ENCODE measurements at regions not wholly inside any gene's neighbourhood (a gene's known extent, or its start where the extent isn't known, plus 50 kb on each side); places are given as distances from the start of the nearest gene placed in this dataset.

DNA sequence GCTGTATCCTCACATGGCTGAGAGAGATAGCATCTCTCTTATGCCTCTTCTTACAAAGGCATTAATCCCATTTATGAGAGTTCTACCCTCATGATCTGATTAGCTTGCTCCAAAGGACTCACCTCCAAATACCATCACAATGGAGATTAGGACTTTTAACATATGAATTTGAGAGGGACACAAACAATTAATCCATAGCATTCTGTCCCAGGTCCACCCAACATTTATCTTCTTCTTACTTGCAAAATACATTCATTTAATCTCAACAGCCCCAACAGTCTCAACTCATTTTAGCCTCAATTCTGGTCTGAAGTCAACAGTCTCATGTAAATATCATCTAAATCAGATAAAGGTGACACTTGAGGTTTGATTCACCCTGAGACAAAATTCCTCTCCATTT is 555.4 kb downstream of the RAB28 start:
- no peaks in the 10 kb centered on the region for H3K27me3 Mint-ChIP-seq (ENCODE audit: low read depth)
- H3K4me3 Mint-ChIP-seq, result no peak overlapping the region
- no peak overlapping the region for H3K27ac Mint-ChIP-seq (ENCODE audit: unreplicated experiment)
- no peaks in the 10 kb centered on the region for H3K9me3 Mint-ChIP-seq
- DNase-seq (ENCODE audit: low read depth, low spot score), result no peak
- H3K4me1 Mint-ChIP-seq, result peaks cover 11% of the 10 kb centered on the region
- no peaks in the 10 kb centered on the region for H3K36me3 Mint-ChIP-seq (ENCODE audit: low read depth)
- TF ChIP-seq, protein P1, sequence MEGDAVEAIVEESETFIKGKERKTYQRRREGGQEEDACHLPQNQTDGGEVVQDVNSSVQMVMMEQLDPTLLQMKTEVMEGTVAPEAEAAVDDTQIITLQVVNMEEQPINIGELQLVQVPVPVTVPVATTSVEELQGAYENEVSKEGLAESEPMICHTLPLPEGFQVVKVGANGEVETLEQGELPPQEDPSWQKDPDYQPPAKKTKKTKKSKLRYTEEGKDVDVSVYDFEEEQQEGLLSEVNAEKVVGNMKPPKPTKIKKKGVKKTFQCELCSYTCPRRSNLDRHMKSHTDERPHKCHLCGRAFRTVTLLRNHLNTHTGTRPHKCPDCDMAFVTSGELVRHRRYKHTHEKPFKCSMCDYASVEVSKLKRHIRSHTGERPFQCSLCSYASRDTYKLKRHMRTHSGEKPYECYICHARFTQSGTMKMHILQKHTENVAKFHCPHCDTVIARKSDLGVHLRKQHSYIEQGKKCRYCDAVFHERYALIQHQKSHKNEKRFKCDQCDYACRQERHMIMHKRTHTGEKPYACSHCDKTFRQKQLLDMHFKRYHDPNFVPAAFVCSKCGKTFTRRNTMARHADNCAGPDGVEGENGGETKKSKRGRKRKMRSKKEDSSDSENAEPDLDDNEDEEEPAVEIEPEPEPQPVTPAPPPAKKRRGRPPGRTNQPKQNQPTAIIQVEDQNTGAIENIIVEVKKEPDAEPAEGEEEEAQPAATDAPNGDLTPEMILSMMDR (conservative IDR thresholded peaks at IDR 0.05), result no peak

DNA sequence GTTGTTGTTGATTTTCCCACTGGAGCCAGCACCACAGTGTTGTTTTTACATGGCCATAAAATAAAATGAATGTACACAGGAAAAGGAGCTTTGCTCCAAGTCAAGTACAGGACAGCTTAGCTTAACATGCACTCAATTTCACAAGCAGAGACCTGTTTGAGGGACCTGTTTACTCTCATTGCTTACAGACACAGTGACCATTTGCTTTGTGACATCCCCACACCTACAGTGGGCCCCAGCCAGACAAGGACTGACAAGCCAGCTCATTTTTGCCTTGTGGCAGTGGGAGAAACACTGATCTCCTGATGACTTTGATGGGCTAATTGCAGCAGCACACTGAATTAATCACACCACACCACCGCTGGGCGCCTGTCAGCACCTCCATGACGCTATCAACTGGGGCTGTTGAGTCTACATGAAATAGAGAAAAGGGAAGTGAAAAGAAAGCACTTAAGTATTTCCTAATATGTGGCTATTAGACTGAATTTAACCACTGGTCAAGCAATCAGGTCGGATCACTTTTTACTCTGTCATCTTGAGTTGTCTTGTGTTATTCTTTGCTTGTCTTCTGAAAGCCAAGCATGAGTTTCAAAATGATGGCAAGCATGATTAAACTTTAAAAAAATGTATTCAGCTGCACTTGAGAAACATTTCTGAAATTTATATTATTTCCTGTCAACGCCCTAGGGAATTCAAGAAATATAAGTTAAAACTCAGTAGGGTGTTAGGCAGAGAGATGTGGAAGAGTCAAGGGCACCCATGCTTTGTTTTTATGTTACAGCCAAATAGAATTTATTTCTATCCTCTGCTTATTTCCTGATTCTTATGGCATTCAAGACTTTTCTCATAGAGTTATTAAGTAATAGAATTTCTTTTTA is 557.7 kb downstream of the RAB28 start:
- DNase-seq (ENCODE audit: low read depth, low spot score), result no peak
- Mint-ChIP-seq H3K9me3 (no peaks in the 10 kb centered on the region), H3K27me3 (ENCODE audit: low read depth) (no peaks in the 10 kb centered on the region), H3K4me3 (no peak overlapping the region), H3K4me1 (no peaks in the 10 kb centered on the region), H3K36me3 (ENCODE audit: low read depth) (no peaks in the 10 kb centered on the region), H3K27ac (ENCODE audit: unreplicated experiment) (no peak overlapping the region)
- TF ChIP-seq, protein P1 (conservative IDR thresholded peaks at IDR 0.05), result no peak

DNA sequence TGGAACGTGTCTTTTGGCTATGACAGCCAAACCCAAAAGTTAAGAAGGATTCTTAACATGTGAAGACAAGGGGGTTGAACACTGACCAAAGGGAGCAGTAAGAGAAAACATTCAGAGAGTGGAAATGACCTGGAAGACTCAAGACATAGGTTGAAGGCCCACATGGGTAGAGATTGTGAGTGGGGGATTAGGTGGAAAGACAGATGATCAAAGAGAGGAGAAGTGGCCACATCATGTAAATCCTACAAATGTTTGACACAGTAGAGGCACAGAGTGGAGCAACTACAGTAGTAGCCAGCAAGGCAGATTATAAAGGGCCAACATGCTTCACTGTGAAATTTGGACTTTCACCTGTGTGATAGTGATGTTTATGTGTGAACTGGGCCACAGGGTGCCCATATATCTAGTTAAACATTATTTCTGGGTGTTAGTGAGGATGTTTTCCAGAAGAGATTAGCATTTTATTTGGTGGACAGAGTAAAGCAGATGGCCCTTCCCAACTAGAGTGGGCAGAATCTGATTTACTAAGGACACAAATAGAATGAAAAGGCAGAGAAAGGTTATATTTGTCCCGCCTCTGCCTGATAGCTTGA is 559.3 kb downstream of the RAB28 start:
- DNase-seq (ENCODE audit: low read depth, low spot score), result no peak
- H3K9me3 Mint-ChIP-seq, result no peaks in the 10 kb centered on the region
- no peaks in the 10 kb centered on the region for H3K36me3 Mint-ChIP-seq (ENCODE audit: low read depth)
- TF ChIP-seq, protein P1 (conservative IDR thresholded peaks at IDR 0.05), result no peak
- H3K4me1 Mint-ChIP-seq, result no peaks in the 10 kb centered on the region
- no peaks in the 10 kb centered on the region for H3K27me3 Mint-ChIP-seq (ENCODE audit: low read depth)
- no peak overlapping the region for H3K27ac Mint-ChIP-seq (ENCODE audit: unreplicated experiment)
- no peak overlapping the region for H3K4me3 Mint-ChIP-seq

DNA sequence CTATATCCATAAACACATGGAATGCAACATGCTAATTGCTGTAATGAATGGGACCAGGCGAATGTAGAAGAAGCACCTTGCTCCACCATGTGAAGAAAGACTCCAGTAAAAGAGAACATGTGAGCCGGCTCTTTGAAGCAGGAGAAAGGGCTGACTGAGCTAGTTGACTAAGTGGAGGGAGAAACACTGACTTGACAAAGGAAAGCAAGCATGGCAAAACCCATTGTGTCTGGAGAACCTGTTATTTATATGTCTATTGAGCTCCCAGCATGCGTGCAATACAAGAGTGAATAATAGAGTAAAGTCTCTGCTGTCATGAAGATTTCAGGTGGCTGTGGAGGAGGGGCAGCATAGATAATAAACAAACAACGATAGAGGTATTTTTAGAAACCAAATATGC is 559.9 kb downstream of the RAB28 start:
- Mint-ChIP-seq H3K4me3 (no peak overlapping the region), H3K27me3 (ENCODE audit: low read depth) (no peaks in the 10 kb centered on the region), H3K9me3 (no peaks in the 10 kb centered on the region), H3K27ac (ENCODE audit: unreplicated experiment) (no peak overlapping the region), H3K4me1 (no peaks in the 10 kb centered on the region), H3K36me3 (ENCODE audit: low read depth) (no peaks in the 10 kb centered on the region)
- no peak for DNase-seq (ENCODE audit: low read depth, low spot score)
- TF ChIP-seq, protein P1 (conservative IDR thresholded peaks at IDR 0.05), result no peak

DNA sequence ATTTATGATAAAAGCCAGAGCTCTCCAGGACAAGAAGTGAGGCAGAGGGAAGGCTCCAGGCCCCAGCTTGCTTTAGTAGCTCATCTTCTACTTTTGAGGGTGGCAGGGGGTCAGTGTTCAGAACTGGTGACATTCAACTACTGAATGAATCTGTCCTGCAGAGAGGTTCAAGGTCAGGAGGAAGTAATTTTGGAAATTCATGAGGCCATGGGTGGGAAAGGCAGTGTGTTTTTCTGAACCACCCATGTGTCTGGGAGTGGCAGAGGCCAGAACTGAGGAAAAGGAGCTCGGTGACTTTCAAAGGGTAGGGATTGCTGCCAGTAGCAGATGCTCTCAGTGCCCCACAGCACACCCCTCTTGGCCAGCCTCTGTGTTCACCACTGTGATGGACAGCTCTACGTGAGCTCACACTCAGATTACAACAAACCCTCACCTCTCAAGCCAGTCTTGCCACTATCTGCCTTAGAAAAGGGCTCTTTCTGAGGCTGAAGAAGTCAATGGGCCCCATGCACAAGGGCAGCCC is 571.2 kb downstream of the RAB28 start:
- H3K27ac Mint-ChIP-seq (ENCODE audit: unreplicated experiment), result no peak overlapping the region
- no peak overlapping the region for H3K4me3 Mint-ChIP-seq
- TF ChIP-seq, protein P1 (conservative IDR thresholded peaks at IDR 0.05), result no peak
- peaks cover 7% of the 10 kb centered on the region for H3K9me3 Mint-ChIP-seq
- DNase-seq (ENCODE audit: low read depth, low spot score), result no peak
- no peaks in the 10 kb centered on the region for H3K27me3 Mint-ChIP-seq (ENCODE audit: low read depth)
- H3K36me3 Mint-ChIP-seq (ENCODE audit: low read depth), result peaks cover 12% of the 10 kb centered on the region
- H3K4me1 Mint-ChIP-seq, result no peaks in the 10 kb centered on the region

Data from neural crest cell (in vitro differentiated cells).